ENCODE measurements at regions not wholly inside any gene's neighbourhood (a gene's known extent, or its start where the extent isn't known, plus 50 kb on each side); places are given as distances from the start of the nearest gene placed in this dataset.

DNA sequence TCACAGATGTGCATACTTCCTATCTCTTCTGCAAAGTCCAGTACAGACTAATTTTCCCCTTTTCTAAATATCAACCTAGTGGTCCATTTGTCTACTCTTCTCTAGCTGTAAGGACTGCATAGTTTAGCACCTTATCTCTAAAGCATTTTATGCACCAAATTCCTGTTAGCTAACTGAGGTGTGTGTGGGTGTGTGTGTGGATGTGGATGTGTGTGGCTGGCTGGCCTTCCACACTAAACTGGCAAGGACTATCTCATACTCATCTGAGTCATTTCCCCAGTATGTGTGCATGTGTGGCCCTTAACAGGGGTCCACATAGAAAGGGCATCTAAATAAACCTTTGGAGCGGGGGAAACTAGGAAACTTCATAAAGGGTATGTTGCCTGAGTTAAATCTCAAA, 139.6 kb downstream of the TTC32 start:
- no peak for DNase-seq (ENCODE audit: low spot score in 2 of 2)
- Histone ChIP-seq H3K4me1 (no peaks in the 10 kb centered on the region), H3K9me3 (peaks cover 0 to 4% (median 0%) of the 10 kb centered on the region in 4 donors), H3K27ac (no peak overlapping the region), H3K4me3 (no peak overlapping the region), H3K36me3 (no peaks in the 10 kb centered on the region), H3K27me3 (no peaks in the 10 kb centered on the region)
- TF ChIP-seq POLR2A (IDR thresholded peaks at IDR 0.05) (no peak), EP300 (IDR thresholded peaks at IDR 0.05) (no peak)
- TF ChIP-seq, protein P1, sequence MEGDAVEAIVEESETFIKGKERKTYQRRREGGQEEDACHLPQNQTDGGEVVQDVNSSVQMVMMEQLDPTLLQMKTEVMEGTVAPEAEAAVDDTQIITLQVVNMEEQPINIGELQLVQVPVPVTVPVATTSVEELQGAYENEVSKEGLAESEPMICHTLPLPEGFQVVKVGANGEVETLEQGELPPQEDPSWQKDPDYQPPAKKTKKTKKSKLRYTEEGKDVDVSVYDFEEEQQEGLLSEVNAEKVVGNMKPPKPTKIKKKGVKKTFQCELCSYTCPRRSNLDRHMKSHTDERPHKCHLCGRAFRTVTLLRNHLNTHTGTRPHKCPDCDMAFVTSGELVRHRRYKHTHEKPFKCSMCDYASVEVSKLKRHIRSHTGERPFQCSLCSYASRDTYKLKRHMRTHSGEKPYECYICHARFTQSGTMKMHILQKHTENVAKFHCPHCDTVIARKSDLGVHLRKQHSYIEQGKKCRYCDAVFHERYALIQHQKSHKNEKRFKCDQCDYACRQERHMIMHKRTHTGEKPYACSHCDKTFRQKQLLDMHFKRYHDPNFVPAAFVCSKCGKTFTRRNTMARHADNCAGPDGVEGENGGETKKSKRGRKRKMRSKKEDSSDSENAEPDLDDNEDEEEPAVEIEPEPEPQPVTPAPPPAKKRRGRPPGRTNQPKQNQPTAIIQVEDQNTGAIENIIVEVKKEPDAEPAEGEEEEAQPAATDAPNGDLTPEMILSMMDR (IDR thresholded peaks at IDR 0.05): no peak
- WGBS, 2 donors: 96 to 100% methylated on average over 1 of the region's 1 CpG

DNA sequence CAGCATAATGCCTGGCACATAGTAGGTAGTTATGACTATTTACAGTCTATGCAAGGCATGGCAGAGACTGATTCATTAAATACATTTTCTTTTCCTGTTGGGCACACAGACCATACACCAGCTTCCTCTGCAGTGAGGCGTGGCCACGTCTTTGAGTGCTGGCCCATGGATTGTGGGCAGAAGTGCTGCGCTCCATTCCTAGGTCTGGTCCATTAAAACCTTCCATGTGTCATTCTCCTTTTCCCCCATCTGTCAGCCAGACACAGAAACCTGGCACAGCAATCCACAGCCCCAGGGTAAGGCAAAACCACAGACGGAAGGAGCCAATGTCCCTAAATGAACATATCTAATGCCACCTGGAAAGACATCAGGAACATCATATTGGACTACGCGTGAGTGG, 141.9 kb downstream of the TTC32 start:
- Histone ChIP-seq H3K27me3 (no peaks in the 10 kb centered on the region), H3K9me3 (peaks cover 0 to 2% (median 0%) of the 10 kb centered on the region in 4 donors), H3K4me3 (no peak overlapping the region), H3K4me1 (no peaks in the 10 kb centered on the region), H3K27ac (no peak overlapping the region), H3K36me3 (no peaks in the 10 kb centered on the region)
- DNase-seq (ENCODE audit: low spot score in 2 of 2): no peak
- WGBS, 2 donors: 77 to 81% methylated on average over 6 of the region's 6 CpGs
- TF ChIP-seq, protein P1 (IDR thresholded peaks at IDR 0.05): no peak
- TF ChIP-seq POLR2A (IDR thresholded peaks at IDR 0.05): no peak
- no peak for TF ChIP-seq EP300 (IDR thresholded peaks at IDR 0.05)

DNA sequence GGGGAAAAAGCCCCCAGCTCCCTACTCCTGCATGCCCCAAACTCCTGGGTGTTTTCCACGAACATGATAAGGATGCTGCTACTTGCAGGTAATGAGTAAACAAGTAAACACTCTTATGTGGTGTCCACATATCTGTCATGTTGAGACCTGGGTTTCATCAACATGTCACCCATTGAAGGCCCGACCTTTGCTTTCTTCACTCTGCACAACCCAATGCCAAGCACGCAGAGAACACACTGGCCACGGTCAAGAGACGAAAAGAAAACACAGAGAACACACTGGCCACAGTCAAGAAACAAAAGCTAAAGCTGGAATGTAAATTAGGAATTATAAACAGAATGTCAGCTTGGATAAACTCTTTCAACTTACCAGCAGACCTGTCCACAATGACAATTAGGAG, 143.1 kb downstream of the TTC32 start:
- H3K4me1 ChIP-seq: no peaks in the 10 kb centered on the region
- TF ChIP-seq, protein P1 (IDR thresholded peaks at IDR 0.05): no peak
- DNase-seq (ENCODE audit: low spot score in 2 of 2): no peak
- H3K27ac ChIP-seq: no peak overlapping the region
- H3K27me3 ChIP-seq: no peaks in the 10 kb centered on the region
- 73 to 79% methylated on average over 5 of the region's 5 CpGs for WGBS, 2 donors
- H3K4me3 ChIP-seq: no peak overlapping the region
- H3K9me3 ChIP-seq: no peaks in the 10 kb centered on the region
- no peaks in the 10 kb centered on the region for H3K36me3 ChIP-seq

DNA sequence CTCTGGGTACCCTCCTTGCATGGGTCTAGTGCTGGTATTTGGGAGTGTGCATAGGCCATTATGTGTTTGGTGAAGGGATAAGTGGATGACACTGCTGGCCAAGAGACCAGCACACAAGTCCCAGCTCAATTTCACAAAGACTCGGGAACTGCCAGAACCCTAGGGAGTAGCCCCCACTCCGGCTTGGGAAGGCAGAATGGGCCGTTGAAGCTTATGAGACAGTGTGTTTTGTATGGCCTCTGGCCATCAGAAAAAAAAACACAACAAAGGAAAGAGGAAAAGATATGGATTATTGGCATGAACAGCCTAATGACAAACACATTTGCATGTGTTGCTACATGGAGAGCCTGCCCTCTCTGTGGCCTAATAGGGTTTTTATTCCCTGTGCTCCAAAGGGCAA, 144.2 kb downstream of the TTC32 start:
- no peak overlapping the region for H3K27ac ChIP-seq

DNA sequence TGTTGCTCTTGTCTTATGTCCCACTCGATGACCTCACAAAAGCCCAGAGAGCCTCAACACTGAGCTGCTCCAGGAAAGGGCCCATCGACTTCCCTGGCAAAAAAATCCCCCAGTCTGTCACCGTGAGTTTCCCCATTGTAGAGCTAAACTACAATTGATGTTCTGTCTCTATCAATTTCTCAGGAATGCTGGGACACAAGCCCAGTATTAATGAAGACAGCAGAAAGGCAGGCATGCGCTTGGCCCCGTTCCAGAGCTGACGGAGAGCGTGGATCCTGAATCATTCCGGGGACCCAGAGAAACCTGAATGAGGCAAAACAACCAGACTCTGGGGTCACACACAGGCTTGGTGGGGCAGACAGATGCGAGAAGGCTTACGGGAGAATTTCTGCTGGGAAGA, 146.9 kb downstream of the TTC32 start:
- Histone ChIP-seq H3K27me3 (no peaks in the 10 kb centered on the region), H3K4me3 (no peak overlapping the region), H3K9me3 (no peaks in the 10 kb centered on the region), H3K27ac (no peak overlapping the region), H3K4me1 (peaks cover 0 to 7% (median 0%) of the 10 kb centered on the region in 4 donors), H3K36me3 (no peaks in the 10 kb centered on the region)
- DNase-seq (ENCODE audit: low spot score in 2 of 2): no peak
- WGBS, 2 donors: 41 to 45% methylated on average over 10 of the region's 10 CpGs
- TF ChIP-seq, protein P1 (IDR thresholded peaks at IDR 0.05): no peak
- no peak for TF ChIP-seq POLR2A (IDR thresholded peaks at IDR 0.05)
- TF ChIP-seq EP300 (IDR thresholded peaks at IDR 0.05): no peak

More for the DNA sequence above, 144.2 kb downstream of the TTC32 start:
- TF ChIP-seq POLR2A (IDR thresholded peaks at IDR 0.05): no peak
- no peak for TF ChIP-seq EP300 (IDR thresholded peaks at IDR 0.05)
- TF ChIP-seq, protein P1 (IDR thresholded peaks at IDR 0.05): no peak
- 34 to 48% methylated on average over 3 of the region's 3 CpGs for WGBS, 2 donors
- no peaks in the 10 kb centered on the region for H3K9me3 ChIP-seq
- H3K4me3 ChIP-seq: no peak overlapping the region
- no peaks in the 10 kb centered on the region for H3K4me1 ChIP-seq
- no peaks in the 10 kb centered on the region for H3K36me3 ChIP-seq
- H3K27me3 ChIP-seq: no peaks in the 10 kb centered on the region
- DNase-seq (ENCODE audit: low spot score in 2 of 2): no peak
